ENCODE measurements at regions not wholly inside any gene's neighbourhood (a gene's known extent, or its start where the extent isn't known, plus 50 kb on each side); places are given as distances from the start of the nearest gene placed in this dataset.

DNA sequence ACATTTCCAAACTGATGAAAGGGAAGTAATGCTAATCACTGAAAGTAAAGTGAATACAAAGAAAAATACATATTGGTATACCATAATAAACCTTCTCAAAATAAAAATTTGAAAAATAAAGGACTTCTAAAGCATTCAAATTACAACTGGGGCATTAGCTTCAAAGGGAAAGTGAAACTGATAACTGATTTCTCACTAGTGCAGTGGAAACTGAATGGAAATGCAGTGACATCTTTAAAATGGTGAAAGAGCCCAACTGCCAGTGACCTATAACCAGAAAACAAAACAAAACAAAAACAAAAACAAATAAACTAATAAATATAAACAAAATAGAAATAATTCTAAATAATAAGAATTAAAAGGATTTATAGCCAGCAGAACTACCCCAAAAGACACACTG is 297.5 kb upstream of the GRIN3A start:
- TF ChIP-seq CTCF (conservative IDR thresholded peaks at IDR 0.05), result no peak

DNA sequence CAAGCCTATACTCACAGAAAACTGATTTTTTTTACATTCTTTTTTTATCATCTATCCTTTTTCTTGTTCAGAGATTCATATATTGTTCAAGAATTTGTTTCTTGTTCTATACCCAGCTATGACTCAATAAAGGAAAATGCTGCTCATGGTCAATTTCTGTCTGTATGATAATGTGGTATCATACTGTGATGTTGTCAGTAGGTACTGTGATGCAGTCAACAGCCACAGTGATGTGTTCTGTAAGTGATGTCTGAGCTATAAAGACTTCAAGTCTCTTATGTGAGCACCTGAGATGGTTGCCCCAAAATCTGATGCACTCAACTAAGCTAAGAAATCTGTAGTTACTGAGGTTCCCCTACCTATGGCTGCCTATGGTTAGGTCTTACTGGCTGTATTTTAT is 294.2 kb upstream of the GRIN3A start:
- no peak for TF ChIP-seq CTCF (conservative IDR thresholded peaks at IDR 0.05)
- H3K27ac ChIP-seq, result no peak overlapping the region

More for the DNA sequence above, 297.5 kb upstream of the GRIN3A start:
- H3K27ac ChIP-seq, result no peak overlapping the region

GRCh38 chr9:102000956-102001355 is 262.5 kb upstream of the GRIN3A start:
- TF ChIP-seq CTCF (conservative IDR thresholded peaks at IDR 0.05), result no peak
- H3K27ac ChIP-seq, result no peak overlapping the region

- TF ChIP-seq CTCF (conservative IDR thresholded peaks at IDR 0.05), result no peak
- H3K27ac ChIP-seq, result no peak overlapping the region
Observed at GRCh38 chr9:101999441-101999840, 261.0 kb upstream of the GRIN3A start.

DNA sequence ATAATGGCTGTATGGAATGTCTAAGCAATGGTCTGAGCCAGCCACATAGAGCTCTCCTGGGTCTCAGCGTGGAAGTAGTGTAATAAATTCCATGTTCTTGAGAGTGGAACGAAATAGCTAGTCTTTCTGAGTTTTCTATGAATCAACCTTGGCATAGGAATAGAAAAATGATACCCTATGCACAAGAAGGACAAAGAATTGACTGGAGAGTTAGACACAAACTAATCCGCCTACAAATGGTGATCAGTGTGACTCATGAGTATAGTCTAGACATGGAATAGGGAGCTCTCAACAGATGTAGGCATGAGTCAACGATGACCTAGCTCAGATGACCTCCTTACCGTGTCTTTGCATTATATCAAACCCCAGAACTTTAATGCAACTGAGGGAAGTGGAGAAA is 256.8 kb upstream of the GRIN3A start:
- H3K27ac ChIP-seq, result no peak overlapping the region
- no peak for TF ChIP-seq CTCF (conservative IDR thresholded peaks at IDR 0.05)

GRCh38 chr9:101993771-101994170 is 255.3 kb upstream of the GRIN3A start:
- no peak overlapping the region for H3K27ac ChIP-seq
- TF ChIP-seq CTCF (conservative IDR thresholded peaks at IDR 0.05), result no peak

DNA sequence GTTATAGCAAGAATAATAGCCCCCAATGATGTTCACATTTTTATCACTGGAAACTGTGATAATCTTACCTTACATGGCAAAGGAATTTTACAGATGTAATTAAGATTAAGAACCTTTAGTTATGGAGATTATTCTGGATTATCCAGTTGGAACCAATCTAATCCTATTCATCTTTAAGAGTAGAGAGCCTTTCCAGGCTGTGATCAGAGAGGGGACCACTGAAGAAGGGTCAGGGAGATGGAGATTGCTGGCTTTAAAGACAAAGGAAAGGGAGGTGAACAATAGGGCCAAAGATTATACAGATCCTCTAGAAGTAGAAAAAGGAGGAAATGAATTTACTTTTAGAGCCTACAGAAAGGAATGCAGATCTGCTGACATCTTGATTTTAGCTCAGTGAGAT is 253.5 kb upstream of the GRIN3A start:
- no peak for TF ChIP-seq CTCF (conservative IDR thresholded peaks at IDR 0.05)
- no peak overlapping the region for H3K27ac ChIP-seq
